ENCODE measurements at regions not wholly inside any gene's neighbourhood (a gene's known extent, or its start where the extent isn't known, plus 50 kb on each side); places are given as distances from the start of the nearest gene placed in this dataset.
"Not testable (repeated sequence)": the region's sequence is repeated elsewhere in the genome, so short reads cannot be mapped to it uniquely, and the experiment has no call there.

- CTCF ChIA-PET: interaction anchor here (0.6 kb wide), 1 partner anchor 175 kb away, joined by 3 read pairs; no protein-coding TSS in a partner anchor
- POLR2A ChIA-PET: not testable (repeated sequence)
Observed at GRCh38 chr4:165571476-165571875, 192.7 kb downstream of the CPE start.

GRCh38 chr4:165580351-165580905 is 201.6 kb downstream of the CPE start:
- Histone ChIP-seq H2AFZ (ENCODE audit: low read depth, low read length) (peak overlapping the region; percentile 46), H4K20me1 (replicated peaks; ENCODE audit: control insufficient read depth, extremely low read depth, insufficient read depth, low read length) (no peaks in the 10 kb centered on the region), H3K36me3 (ENCODE audit: control insufficient read depth in 2 of 2, extremely low read depth in 1 of 2, insufficient read depth in 2 of 2, low read length in 2 of 2) (no peaks in the 10 kb centered on the region), H3K4me1 (ENCODE audit: control insufficient read depth, extremely low read depth, insufficient read depth, low read length) (peaks cover 20% of the 10 kb centered on the region), H3K9me3 (replicated peaks; ENCODE audit: control insufficient read depth, insufficient read depth, low read length) (no peaks in the 10 kb centered on the region), H3K27ac (ENCODE audit: insufficient read depth, low read depth, low read length) (peak overlapping the region; percentile 91), H3K4me2 (ENCODE audit: insufficient read depth, low read length) (peak overlapping the region; percentile 85), H3K4me3 (replicated peaks in 1 of 3; ENCODE audit: insufficient read depth in 1 of 3, low read depth in 1 of 3, low read length in 3 of 3) (no peak overlapping the region), H3K9ac (replicated peaks; ENCODE audit: extremely low read depth, insufficient read depth, low read length) (peak overlapping the region; percentile 48), H3K27me3 (ENCODE audit: control insufficient read depth in 2 of 2, insufficient read depth in 2 of 2, low read length in 2 of 2) (no peaks in the 10 kb centered on the region), H3K9me1 (replicated peaks; ENCODE audit: control insufficient read depth, extremely low read depth, insufficient read depth, low read length) (no peaks in the 10 kb centered on the region), H3K79me2 (ENCODE audit: control insufficient read depth, insufficient read depth, low read length) (no peaks in the 10 kb centered on the region)
- dilution Hi-C loops (cut with MboI; ENCODE audit: extremely low pct_ligation_motif_present, low sequenced_read_pairs) (no loop called here), intact Hi-C loops (cut with micrococcal nuclease) (loop anchor here (1.0 to 2.0 kb wide), 3 partner anchors 25 to 161 kb away; no protein-coding TSS in a partner anchor)
- CTCF ChIA-PET: interaction anchor here (0.9 to 1.5 kb wide), 4 partner anchors 9 to 106 kb away, joined by 3 to 6 read pairs (median 4); no protein-coding TSS in a partner anchor
- BruUV-seq (replicated peaks): no TSS peak
- peak; percentile 85 for DNase-seq (ENCODE audit: low read depth, low spot score)
- TF ChIP-seq POLR2A (IDR thresholded peaks at IDR 0.05; ENCODE audit: low read depth, low read length) (no peak), EZH2 (IDR thresholded peaks at IDR 0.05; ENCODE audit: borderline replicate concordance, low read depth, low read length, severe bottlenecking) (no peak), JUN (IDR thresholded peaks at IDR 0.05; ENCODE audit: borderline replicate concordance, insufficient read depth, insufficient read length, low read depth) (peak; percentile 37), POLR2AphosphoS5 (IDR thresholded peaks at IDR 0.05; ENCODE audit: insufficient read depth, low read depth, low read length) (peak; percentile 32), CTCF (IDR thresholded peaks at IDR 0.05; ENCODE audit: extremely low read depth in 1 of 2, insufficient read depth in 1 of 2, low read depth in 1 of 2, low read length in 2 of 2) (no peak), GATA2 (IDR thresholded peaks at IDR 0.05; ENCODE audit: insufficient read depth, insufficient read length, low read depth, low read length) (peak; percentile 69), FOS (IDR thresholded peaks at IDR 0.05; ENCODE audit: borderline replicate concordance, insufficient read depth, low read length) (peak; percentile 90), MYC (IDR thresholded peaks at IDR 0.05; ENCODE audit: low read depth, low read length) (no peak)
- FAIRE-seq: peak; percentile 92
- POLR2A ChIA-PET: interaction anchor here (0.5 kb wide), 1 partner anchor 281 kb away, joined by 4 read pairs; no protein-coding TSS in a partner anchor

More at GRCh38 chr4:165571476-165571875, 192.7 kb downstream of the CPE start:
- H3K79me2 ChIP-seq (ENCODE audit: control insufficient read depth, insufficient read depth, low read length); H3K36me3 ChIP-seq (ENCODE audit: control insufficient read depth in 2 of 2, extremely low read depth in 1 of 2, insufficient read depth in 2 of 2, low read length in 2 of 2); H4K20me1 ChIP-seq (replicated peaks; ENCODE audit: control insufficient read depth, extremely low read depth, insufficient read depth, low read length); H3K9me1 ChIP-seq (replicated peaks; ENCODE audit: control insufficient read depth, extremely low read depth, insufficient read depth, low read length); DNase-seq (ENCODE audit: low read depth, low spot score); H3K9ac ChIP-seq (replicated peaks; ENCODE audit: extremely low read depth, insufficient read depth, low read length); H3K27ac ChIP-seq (ENCODE audit: insufficient read depth, low read depth, low read length); H3K27me3 ChIP-seq (ENCODE audit: control insufficient read depth in 2 of 2, insufficient read depth in 2 of 2, low read length in 2 of 2); BruUV-seq (replicated peaks); H3K4me3 ChIP-seq (replicated peaks in 1 of 3; ENCODE audit: insufficient read depth in 1 of 3, low read depth in 1 of 3, low read length in 3 of 3); H2AFZ ChIP-seq (ENCODE audit: low read depth, low read length); H3K4me1 ChIP-seq (ENCODE audit: control insufficient read depth, extremely low read depth, insufficient read depth, low read length); H3K4me2 ChIP-seq (ENCODE audit: insufficient read depth, low read length); H3K9me3 ChIP-seq (replicated peaks; ENCODE audit: control insufficient read depth, insufficient read depth, low read length); intact Hi-C loops (cut with micrococcal nuclease); dilution Hi-C loops (cut with MboI; ENCODE audit: extremely low pct_ligation_motif_present, low sequenced_read_pairs): not testable (repeated sequence)
- peak; percentile 37 for TF ChIP-seq GATA2 (IDR thresholded peaks at IDR 0.05; ENCODE audit: insufficient read depth, insufficient read length, low read depth, low read length)
- peak; percentile 18 for FAIRE-seq
